Cardiac fibroblast (primary cell): ENCODE measurements at regions not wholly inside any gene's neighbourhood (a gene's known extent, or its start where the extent isn't known, plus 50 kb on each side); places are given as distances from the start of the nearest gene placed in this dataset.
A peak's percentile ranks its signal among the peaks of the same experiment; 100 is the strongest.
"Not testable (repeated sequence)": the region's sequence is repeated elsewhere in the genome, so short reads cannot be mapped to it uniquely, and the experiment has no call there.

Experiments used
- DNase-seq, 2 donors: peaks; one replicate each; pipeline versions ENCODE4 v3.0.0 to v3.0.0-alpha.2; 2010; ENCODE audit warnings: low read depth in 2 of 2
- H3K4me3 ChIP-seq, 2 donors: replicated peaks in 1 of 2; 1 replicate in 1 of 2; 2 replicates in 1 of 2; pipeline ENCODE4 v1.5.1; 2011; ENCODE audit warnings: low read depth in 2 of 2, low read length in 2 of 2, mild to moderate bottlenecking in 2 of 2, moderate library complexity in 1 of 2
- CTCF ChIP-seq: IDR thresholded peaks from one replicate; pipeline ENCODE4 v1.5.1; 2011; ENCODE audit warnings: low read depth, mild to moderate bottlenecking, low read length, inconsistent platforms

- no peak for DNase-seq
- TF ChIP-seq CTCF, result no peak
- no peak overlapping the region for H3K4me3 ChIP-seq
Measured at GRCh38 chr2:53028746-53029423, 738.7 kb upstream of the CHAC2 start.

GRCh38 chr2:53028225-53028624 is 739.4 kb upstream of the CHAC2 start:
- no peak overlapping the region for H3K4me3 ChIP-seq
- DNase-seq, result peak; percentile 13 to 56
- no peak for TF ChIP-seq CTCF

- DNase-seq, H3K4me3 ChIP-seq: not testable (repeated sequence)
Measured at GRCh38 chr2:53022248-53022647, 745.4 kb upstream of the CHAC2 start.

GRCh38 chr2:53021828-53022227 is 745.8 kb upstream of the CHAC2 start:
- H3K4me3 ChIP-seq, result no peak overlapping the region
- DNase-seq, result no peak
- TF ChIP-seq CTCF, result no peak

GRCh38 chr2:53021292-53021691 is 746.3 kb upstream of the CHAC2 start:
- peak; percentile 48 to 55 for DNase-seq
- no peak overlapping the region for H3K4me3 ChIP-seq
- no peak for TF ChIP-seq CTCF

- peak; percentile 7 to 30 for DNase-seq
- TF ChIP-seq CTCF, result peak; percentile 11
- no peak overlapping the region for H3K4me3 ChIP-seq
Measured at GRCh38 chr2:53018825-53019425, 748.7 kb upstream of the CHAC2 start.

GRCh38 chr2:53006980-53007379 is 760.6 kb upstream of the CHAC2 start:
- TF ChIP-seq CTCF, result no peak
- DNase-seq, result no peak
- no peak overlapping the region for H3K4me3 ChIP-seq
